HG03521 (cell line): ENCODE measurements at regions not wholly inside any gene's neighbourhood (a gene's known extent, or its start where the extent isn't known, plus 50 kb on each side); places are given as distances from the start of the nearest gene placed in this dataset.

Source experiments
- ATAC-seq: cut with Tn5 transposase; IDR thresholded peaks from one replicate; pipeline ENCODE4 v1.9.1; 2021; ENCODE audit warnings: mild to moderate bottlenecking, moderate library complexity; ENCODE audit not compliant: unreplicated experiment

- peak; percentile 53 for ATAC-seq
Observed at GRCh38 chr9:89234205-89235067, 55.8 kb upstream of the SHC3 start.

DNA sequence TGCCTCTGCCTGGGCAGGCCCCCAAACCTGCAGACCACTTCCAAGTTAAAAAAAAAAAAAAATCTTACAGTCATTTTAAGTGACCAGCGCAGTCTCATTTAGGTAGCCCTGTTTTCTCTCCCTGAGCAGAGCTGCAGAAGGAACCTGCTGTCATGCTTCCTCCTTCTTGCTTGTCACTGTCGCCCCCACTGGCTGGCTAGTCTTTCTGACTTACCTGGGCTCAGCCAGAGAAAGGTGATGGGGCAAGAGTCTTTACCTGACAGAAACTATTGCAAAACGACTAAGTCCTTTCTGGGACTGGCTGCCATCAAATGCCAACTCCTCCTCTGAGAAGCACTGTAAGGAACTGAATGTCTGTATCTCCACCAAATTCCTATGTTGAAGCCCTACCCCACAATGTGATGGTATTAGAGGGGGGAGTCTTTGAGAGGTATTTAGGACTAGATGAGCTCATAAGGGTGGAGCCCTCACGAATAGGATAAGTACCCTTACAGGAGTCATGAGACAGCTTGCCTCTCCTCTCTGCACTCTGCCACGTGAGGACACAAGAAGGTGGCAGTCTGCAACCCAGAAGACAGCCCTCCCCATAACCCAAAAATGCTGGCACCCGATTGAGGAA lies 58.4 kb upstream of the SHC3 start:
- ATAC-seq, result no peak

GRCh38 chr9:89238424-89238823 lies 59.8 kb upstream of the SHC3 start:
- ATAC-seq, result no peak

DNA sequence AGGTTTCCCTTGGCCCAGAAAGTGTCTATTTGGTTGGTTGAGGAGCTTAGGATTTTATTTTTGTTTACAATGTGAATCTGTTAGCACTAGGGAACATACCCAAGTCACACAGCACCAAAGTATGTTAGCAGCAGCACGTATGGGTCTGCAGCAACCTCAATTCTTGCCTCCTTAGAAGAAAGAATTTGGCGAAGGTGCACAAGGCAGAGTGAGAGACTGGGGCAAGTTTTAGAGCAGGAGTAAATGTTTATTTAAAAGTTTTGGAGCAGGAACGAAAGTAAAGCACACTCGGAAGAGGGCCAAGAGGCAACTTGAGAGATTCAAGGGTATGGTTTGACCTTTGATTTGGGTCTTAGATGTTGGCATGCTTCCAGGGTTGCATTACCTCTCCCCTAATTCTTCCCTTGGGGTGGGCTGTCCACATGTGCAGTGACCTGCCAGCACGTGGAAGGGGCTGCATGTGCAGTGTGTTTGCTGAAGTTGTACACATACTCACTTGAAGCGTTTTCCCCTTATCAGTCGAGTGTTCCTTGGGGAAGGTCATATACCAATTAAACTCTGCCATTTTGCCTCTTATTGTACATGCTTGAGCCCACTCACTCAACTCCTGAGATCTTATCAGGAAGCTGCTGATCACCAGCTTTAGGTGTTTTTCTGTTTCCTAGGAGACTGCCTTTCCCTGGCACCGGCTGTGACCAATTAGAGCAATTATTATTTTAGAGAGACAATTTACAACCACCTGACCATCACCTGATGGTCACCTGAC lies 64.9 kb upstream of the SHC3 start:
- ATAC-seq, result no peak

DNA sequence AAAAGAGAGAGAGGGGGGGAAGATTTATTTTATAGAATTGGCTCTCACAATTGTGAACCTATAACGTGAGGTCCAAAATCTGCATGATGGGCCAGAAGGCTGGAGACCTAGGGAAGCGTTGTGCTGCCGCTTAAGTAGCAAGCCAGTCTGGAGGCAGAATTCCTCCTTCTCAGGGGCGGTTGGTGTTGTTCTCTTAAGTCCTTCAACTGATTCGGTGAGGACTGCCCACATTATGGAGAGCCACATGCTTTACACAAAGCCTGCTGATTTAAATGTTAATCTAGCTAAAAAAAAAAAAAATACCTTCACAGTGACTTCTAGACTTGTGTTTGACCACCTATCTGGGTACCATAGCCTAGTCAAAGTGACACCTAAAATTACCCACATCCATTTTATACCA lies 64.2 kb upstream of the CKS2 start:
- no peak for ATAC-seq

- no peak for ATAC-seq
Observed at GRCh38 chr9:89247431-89248353, 63.3 kb upstream of the CKS2 start.

DNA sequence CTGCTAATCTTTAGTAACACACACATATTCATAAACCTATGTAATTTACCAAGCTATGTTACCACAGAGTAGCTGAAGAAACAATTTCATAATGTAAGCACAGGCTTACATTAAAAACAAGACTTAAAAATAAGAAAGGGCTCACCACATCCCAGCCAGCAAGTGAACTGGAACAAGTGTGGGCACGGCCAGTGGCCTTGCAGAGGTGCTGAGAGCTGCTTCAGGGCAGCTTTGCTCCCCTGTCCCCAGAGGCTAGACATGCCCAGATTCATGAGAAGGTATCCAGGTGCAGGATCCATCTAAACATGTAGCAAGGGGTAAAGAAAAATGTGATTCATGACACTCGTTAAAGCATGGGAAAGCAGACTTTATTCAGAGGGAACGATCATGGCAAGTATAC lies 62.0 kb upstream of the CKS2 start:
- no peak for ATAC-seq

DNA sequence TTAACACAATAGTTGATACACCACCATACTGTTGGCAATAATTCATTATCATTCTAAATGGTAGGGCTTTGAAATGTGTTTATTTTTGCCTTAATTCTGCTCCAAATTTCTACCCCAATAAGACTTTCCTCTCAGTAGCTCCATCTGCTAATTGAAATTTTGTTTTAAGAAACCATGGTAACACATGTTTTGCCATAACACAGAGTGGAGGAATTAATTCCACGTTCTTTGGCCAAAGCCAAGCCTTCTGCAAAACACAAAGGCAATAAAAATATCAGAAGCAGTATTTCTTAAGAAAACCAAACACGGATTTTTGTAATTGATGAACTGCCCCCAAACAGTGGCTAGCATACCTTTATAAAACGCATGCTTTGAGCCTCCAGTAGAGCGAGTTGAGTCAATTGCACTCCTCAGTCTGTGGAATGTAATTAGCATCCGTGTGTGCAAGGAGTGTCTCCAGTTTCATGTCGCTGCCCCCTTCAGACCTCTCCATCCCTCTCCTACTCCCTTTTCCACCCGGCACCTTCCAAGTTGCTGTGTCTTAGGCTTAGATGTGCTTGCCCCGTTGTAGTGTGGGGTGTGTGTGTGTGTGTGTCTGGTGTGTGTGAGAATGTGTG lies 58.2 kb upstream of the CKS2 start:
- no peak for ATAC-seq

- no peak for ATAC-seq
Observed at GRCh38 chr9:89254058-89254772, 56.8 kb upstream of the CKS2 start.

DNA sequence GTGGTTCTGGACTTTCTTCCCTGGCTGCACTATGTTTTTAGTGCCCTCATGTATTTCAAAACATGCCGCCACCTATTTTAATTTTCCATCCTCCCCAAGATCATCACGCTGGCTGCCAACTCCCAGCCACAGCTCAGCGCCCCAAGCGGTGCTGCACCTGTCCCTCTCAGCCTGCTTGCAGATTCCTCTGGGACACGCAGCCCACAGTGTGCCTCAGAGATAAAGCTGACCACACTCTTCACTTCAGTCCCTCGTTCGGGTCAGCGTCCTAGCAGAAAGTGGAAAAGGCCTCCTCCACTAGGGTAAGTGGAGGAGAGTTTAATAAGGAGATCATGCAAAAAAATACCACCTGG lies 56.2 kb upstream of the CKS2 start:
- no peak for ATAC-seq

DNA sequence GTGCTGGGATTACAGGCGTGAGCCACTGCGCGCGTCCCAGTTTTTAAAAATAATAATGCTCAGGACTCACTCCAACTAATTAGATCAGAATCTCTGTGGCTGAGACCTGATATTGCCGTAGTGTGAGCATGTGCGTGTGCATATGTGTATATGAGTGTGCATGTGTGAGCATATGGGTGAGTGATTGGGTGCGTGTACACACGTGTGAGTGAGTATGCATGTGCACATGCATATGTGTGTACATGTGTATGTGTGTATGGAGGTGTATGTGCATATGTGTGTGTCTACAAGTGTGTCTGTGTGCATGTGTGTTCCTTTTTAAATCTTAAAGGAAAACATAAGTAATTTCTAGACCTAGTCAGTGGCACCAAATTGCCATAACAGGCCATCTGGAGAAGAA lies 54.8 kb upstream of the CKS2 start:
- ATAC-seq, result no peak

GRCh38 chr9:89256642-89257041 lies 54.4 kb upstream of the CKS2 start:
- ATAC-seq, result no peak

DNA sequence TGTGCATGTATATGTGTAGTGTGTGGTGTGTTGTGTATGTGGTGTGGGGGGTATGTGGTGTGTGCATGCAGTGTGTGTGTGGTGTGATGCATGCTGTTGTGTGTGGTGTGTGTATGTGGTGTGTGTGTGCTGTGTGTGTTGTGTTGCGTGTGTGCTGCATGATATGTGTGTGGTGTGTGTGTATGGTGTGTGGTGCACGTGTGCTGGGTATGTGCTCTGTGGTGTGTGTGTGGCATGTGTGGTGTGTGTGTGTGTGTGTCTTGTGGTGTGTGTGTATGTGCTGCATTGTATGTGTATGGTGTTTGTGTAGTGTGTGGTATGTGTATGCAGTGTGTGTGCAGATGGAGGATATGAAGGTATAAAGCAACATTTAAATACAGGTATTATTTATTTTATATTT lies 50.5 kb upstream of the CKS2 start:
- ATAC-seq, result no peak
